ENCODE measurements at regions not wholly inside any gene's neighbourhood (a gene's known extent, or its start where the extent isn't known, plus 50 kb on each side); places are given as distances from the start of the nearest gene placed in this dataset.

DNA sequence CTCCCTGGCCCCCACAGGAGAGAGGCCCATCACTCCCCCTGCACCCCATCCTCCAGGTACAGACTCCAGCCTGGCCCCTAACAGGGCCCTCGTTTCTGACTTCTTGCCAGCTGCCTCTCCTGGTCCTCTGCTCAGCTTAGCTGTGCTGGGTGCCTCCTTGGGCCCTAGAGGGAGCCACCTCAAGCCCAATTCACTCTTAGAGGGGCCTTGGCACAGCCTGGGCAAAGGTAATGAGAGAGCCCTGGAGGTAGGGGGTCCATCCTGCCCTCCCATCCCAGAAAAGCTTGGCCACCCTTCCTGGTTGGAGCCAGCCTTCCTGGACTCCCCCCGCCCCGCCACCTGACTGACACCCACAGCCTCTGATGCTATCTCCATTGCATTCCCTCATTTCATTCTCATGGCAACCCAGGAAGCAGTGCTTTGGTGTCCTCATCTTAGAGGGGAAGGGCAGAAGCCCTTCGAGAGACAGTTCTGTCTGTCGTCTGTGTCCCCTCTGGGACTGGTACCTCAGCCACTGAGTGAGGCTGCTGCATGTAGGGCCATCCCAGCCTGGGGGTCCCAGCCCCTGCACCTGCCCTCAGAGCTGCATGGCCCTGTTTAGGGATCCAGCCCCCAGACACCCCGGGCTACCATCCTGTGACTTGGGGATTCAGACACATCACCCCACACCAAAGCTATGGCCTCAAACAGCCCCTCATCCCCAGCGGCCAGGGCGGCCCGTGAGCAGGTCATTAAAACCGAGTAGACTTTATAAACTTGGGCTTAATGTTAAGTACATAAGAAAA is 95.5 kb downstream of the BARX1 start (continued):
- TF ChIP-seq, protein P1, sequence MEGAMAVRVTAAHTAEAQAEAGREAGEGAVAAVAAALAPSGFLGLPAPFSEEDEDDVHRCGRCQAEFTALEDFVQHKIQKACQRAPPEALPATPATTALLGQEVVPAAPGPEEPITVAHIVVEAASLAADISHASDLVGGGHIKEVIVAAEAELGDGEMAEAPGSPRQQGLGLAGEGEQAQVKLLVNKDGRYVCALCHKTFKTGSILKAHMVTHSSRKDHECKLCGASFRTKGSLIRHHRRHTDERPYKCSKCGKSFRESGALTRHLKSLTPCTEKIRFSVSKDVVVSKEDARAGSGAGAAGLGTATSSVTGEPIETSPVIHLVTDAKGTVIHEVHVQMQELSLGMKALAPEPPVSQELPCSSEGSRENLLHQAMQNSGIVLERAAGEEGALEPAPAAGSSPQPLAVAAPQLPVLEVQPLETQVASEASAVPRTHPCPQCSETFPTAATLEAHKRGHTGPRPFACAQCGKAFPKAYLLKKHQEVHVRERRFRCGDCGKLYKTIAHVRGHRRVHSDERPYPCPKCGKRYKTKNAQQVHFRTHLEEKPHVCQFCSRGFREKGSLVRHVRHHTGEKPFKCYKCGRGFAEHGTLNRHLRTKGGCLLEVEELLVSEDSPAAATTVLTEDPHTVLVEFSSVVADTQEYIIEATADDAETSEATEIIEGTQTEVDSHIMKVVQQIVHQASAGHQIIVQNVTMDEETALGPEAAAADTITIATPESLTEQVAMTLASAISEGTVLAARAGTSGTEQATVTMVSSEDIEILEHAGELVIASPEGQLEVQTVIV (IDR thresholded peaks at IDR 0.05; ENCODE audit: borderline replicate concordance, partially characterized antibody) = no peak
- TF ChIP-seq LARP7 (IDR thresholded peaks at IDR 0.05) = no peak
- TF ChIP-seq SIN3A (IDR thresholded peaks at IDR 0.05; ENCODE audit: low read depth, low read length) = no peak

DNA sequence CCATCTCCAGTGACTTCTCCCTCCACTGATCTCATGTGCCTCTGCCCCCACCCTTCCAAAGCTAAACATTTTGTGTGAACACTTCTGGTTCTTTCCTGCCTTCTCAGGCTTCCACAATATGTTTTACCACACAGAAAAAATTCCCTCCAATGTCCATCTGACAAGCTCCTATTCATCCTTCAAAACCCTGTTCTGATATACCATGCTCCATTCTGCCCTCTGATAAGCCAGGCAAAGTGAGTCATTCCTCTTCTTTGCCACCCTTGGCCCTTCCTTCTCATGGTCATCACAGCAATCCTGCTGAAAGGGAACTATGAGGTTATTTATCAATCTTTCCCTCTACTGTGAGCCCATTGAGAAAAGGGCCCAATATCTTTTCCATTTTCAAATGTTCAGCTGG is 97.6 kb downstream of the BARX1 start:
- Histone ChIP-seq H2AFZ (ENCODE audit: control insufficient read depth, low read depth, low read length) (no peak overlapping the region), H3K79me2 (ENCODE audit: control insufficient read depth, insufficient read depth, low read length) (no peaks in the 10 kb centered on the region), H3K9me3 (replicated peaks; ENCODE audit: control insufficient read depth, insufficient read depth, low read length) (no peaks in the 10 kb centered on the region), H3K27me3 (replicated peaks in 1 of 2; ENCODE audit: control insufficient read depth in 2 of 2, insufficient read depth in 2 of 2, low read length in 1 of 2) (no peaks in the 10 kb centered on the region), H3K9ac (ENCODE audit: control insufficient read depth, insufficient read depth, low read length) (no peak overlapping the region), H4K20me1 (ENCODE audit: control insufficient read depth, insufficient read depth) (no peaks in the 10 kb centered on the region), H3K4me2 (ENCODE audit: control insufficient read depth, insufficient read depth) (no peak overlapping the region), H3K36me3 (ENCODE audit: control insufficient read depth in 2 of 2, insufficient read depth in 2 of 2, low read length in 1 of 2) (no peaks in the 10 kb centered on the region), H3K4me3 (no peak overlapping the region), H3K27ac (ENCODE audit: control insufficient read depth, insufficient read depth) (no peak overlapping the region), H3K4me1 (ENCODE audit: control insufficient read depth, insufficient read depth, low read length) (no peaks in the 10 kb centered on the region)
- CTCF ChIA-PET = no interaction called here
- BruUV-seq (replicated peaks) = no TSS peak
- POLR2A ChIA-PET = no interaction called here
- RAD21 ChIA-PET (ENCODE audit: unreplicated experiment) = no interaction called here
- in situ Hi-C loops (cut with MboI) (no loop called here), intact Hi-C loops (cut with micrococcal nuclease; ENCODE audit: unreplicated experiment) (no loop called here)
- SMC1A ChIA-PET (ENCODE audit: uncharacterized antibody, unreplicated experiment) = no interaction called here
- no peak for TF ChIP-seq BCL11A (IDR thresholded peaks at IDR 0.05; ENCODE audit: low read depth, low read length)
- DNase-seq (ENCODE audit: low read depth, low spot score) (no peak), FAIRE-seq (no peak), ATAC-seq (no peak)

DNA sequence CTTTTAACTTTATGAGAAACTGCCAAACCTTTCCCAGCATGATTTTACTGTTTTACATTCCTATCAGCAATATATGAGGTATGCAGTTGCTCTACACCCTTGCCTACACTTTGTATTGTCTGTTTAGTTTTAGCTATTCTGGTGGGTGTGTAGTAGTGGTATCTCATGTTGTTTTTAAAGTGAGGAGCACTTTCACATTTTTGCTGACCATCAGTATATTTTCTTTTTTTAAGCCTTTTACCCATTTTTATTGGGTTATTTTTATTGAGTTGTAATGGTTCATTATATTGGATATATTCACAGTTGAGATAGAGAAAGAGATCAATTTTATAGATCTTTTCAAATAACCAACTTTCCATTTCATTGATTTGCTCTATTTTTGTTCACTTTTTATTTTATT is 102.4 kb downstream of the BARX1 start:
- intact Hi-C loops (cut with micrococcal nuclease; ENCODE audit: unreplicated experiment) = no loop called here
- RAD21 ChIA-PET (ENCODE audit: unreplicated experiment) = no interaction called here
- no peak for TF ChIP-seq FOS (IDR thresholded peaks at IDR 0.05; ENCODE audit: borderline replicate concordance, extremely low read depth, insufficient read length)
- TF ChIP-seq, protein P2, sequence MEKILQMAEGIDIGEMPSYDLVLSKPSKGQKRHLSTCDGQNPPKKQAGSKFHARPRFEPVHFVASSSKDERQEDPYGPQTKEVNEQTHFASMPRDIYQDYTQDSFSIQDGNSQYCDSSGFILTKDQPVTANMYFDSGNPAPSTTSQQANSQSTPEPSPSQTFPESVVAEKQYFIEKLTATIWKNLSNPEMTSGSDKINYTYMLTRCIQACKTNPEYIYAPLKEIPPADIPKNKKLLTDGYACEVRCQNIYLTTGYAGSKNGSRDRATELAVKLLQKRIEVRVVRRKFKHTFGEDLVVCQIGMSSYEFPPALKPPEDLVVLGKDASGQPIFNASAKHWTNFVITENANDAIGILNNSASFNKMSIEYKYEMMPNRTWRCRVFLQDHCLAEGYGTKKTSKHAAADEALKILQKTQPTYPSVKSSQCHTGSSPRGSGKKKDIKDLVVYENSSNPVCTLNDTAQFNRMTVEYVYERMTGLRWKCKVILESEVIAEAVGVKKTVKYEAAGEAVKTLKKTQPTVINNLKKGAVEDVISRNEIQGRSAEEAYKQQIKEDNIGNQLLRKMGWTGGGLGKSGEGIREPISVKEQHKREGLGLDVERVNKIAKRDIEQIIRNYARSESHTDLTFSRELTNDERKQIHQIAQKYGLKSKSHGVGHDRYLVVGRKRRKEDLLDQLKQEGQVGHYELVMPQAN (conservative IDR thresholded peaks at IDR 0.05) = no peak
- TF ChIP-seq, protein P3, sequence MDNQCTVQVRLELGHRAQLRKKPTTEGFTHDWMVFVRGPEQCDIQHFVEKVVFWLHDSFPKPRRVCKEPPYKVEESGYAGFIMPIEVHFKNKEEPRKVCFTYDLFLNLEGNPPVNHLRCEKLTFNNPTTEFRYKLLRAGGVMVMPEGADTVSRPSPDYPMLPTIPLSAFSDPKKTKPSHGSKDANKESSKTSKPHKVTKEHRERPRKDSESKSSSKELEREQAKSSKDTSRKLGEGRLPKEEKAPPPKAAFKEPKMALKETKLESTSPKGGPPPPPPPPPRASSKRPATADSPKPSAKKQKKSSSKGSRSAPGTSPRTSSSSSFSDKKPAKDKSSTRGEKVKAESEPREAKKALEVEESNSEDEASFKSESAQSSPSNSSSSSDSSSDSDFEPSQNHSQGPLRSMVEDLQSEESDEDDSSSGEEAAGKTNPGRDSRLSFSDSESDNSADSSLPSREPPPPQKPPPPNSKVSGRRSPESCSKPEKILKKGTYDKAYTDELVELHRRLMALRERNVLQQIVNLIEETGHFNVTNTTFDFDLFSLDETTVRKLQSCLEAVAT (IDR thresholded peaks at IDR 0.05) = no peak
- no peak for TF ChIP-seq EP300 (IDR thresholded peaks at IDR 0.05; ENCODE audit: borderline replicate concordance in 1 of 2, control insufficient read depth in 1 of 2, low read depth in 2 of 2, low read length in 2 of 2)
- TF ChIP-seq KLF5 (IDR thresholded peaks at IDR 0.05; ENCODE audit: partially characterized antibody) = no peak
- no peak for TF ChIP-seq ETV6 (conservative IDR thresholded peaks at IDR 0.05 in 1 of 2, IDR thresholded peaks at IDR 0.05 in 1 of 2; ENCODE audit: borderline replicate concordance in 1 of 2, low read depth in 1 of 2)

More for the DNA sequence above, 102.4 kb downstream of the BARX1 start:
- ChIA-PET CTCF (no interaction called here), SMC1A (ENCODE audit: uncharacterized antibody, unreplicated experiment) (no interaction called here), POLR2A (no interaction called here)
- no peaks in the 10 kb centered on the region for H4K20me1 ChIP-seq (ENCODE audit: control insufficient read depth, insufficient read depth)
- no peak for ATAC-seq
- H3K4me2 ChIP-seq (ENCODE audit: control insufficient read depth, insufficient read depth) = no peak overlapping the region
- no peak overlapping the region for H3K9ac ChIP-seq (ENCODE audit: control insufficient read depth, insufficient read depth, low read length)
- in situ Hi-C loops (cut with MboI) = no loop called here
- no peak overlapping the region for H2AFZ ChIP-seq (ENCODE audit: control insufficient read depth, low read depth, low read length)
- no peaks in the 10 kb centered on the region for H3K79me2 ChIP-seq (ENCODE audit: control insufficient read depth, insufficient read depth, low read length)
- no peaks in the 10 kb centered on the region for H3K27me3 ChIP-seq (replicated peaks in 1 of 2; ENCODE audit: control insufficient read depth in 2 of 2, insufficient read depth in 2 of 2, low read length in 1 of 2)
- FAIRE-seq = no peak
- no peaks in the 10 kb centered on the region for H3K4me1 ChIP-seq (ENCODE audit: control insufficient read depth, insufficient read depth, low read length)
- no peak overlapping the region for H3K27ac ChIP-seq (ENCODE audit: control insufficient read depth, insufficient read depth)
- H3K9me3 ChIP-seq (replicated peaks; ENCODE audit: control insufficient read depth, insufficient read depth, low read length) = no peaks in the 10 kb centered on the region
- BruUV-seq (replicated peaks) = no TSS peak
- DNase-seq (ENCODE audit: low read depth, low spot score) = no peak
- no peak overlapping the region for H3K4me3 ChIP-seq
- H3K36me3 ChIP-seq (ENCODE audit: control insufficient read depth in 2 of 2, insufficient read depth in 2 of 2, low read length in 1 of 2) = no peaks in the 10 kb centered on the region
